ENCODE measurements at regions not wholly inside any gene's neighbourhood (a gene's known extent, or its start where the extent isn't known, plus 50 kb on each side); places are given as distances from the start of the nearest gene placed in this dataset.

- TF ChIP-seq FOXP2 (optimal IDR thresholded peaks at IDR 0.05; ENCODE audit: control extremely low read depth, extremely low read length, insufficient read depth) (no peak), EZH2 (IDR thresholded peaks at IDR 0.05) (no peak), POLR2AphosphoS5 (IDR thresholded peaks at IDR 0.05; ENCODE audit: borderline replicate concordance, low read depth, low read length) (no peak)
- Histone ChIP-seq H3K27ac (no peak overlapping the region), H3K4me3 (no peak overlapping the region), H3K9me3 (ENCODE audit: low read depth, low read length) (no peaks in the 10 kb centered on the region), H3K36me3 (ENCODE audit: insufficient read depth, low read length) (no peaks in the 10 kb centered on the region), H3K9ac (ENCODE audit: insufficient read length) (no peak overlapping the region)
- DNase-seq (ENCODE audit: low read depth, low spot score): no peak
Measured at GRCh38 chr2:176536439-176537133, 267.3 kb downstream of the MTX2 start.

GRCh38 chr2:176537932-176538331 is 268.7 kb downstream of the MTX2 start:
- Histone ChIP-seq H3K4me3 (no peak overlapping the region), H3K27ac (no peak overlapping the region), H3K9me3 (ENCODE audit: low read depth, low read length) (no peaks in the 10 kb centered on the region), H3K36me3 (ENCODE audit: insufficient read depth, low read length) (no peaks in the 10 kb centered on the region), H3K9ac (ENCODE audit: insufficient read length) (no peak overlapping the region)
- TF ChIP-seq POLR2AphosphoS5 (IDR thresholded peaks at IDR 0.05; ENCODE audit: borderline replicate concordance, low read depth, low read length) (no peak), EZH2 (IDR thresholded peaks at IDR 0.05) (no peak)
- no peak for DNase-seq (ENCODE audit: low read depth, low spot score)

GRCh38 chr2:176540995-176541394 is 271.8 kb downstream of the MTX2 start:
- TF ChIP-seq FOXP2 (optimal IDR thresholded peaks at IDR 0.05; ENCODE audit: control extremely low read depth, extremely low read length, insufficient read depth) (no peak), POLR2AphosphoS5 (IDR thresholded peaks at IDR 0.05; ENCODE audit: borderline replicate concordance, low read depth, low read length) (no peak), EZH2 (IDR thresholded peaks at IDR 0.05) (no peak)
- no peak for DNase-seq (ENCODE audit: low read depth, low spot score)
- H3K27ac ChIP-seq: no peak overlapping the region
- no peak overlapping the region for H3K4me3 ChIP-seq
- no peaks in the 10 kb centered on the region for H3K36me3 ChIP-seq (ENCODE audit: insufficient read depth, low read length)
- no peaks in the 10 kb centered on the region for H3K9me3 ChIP-seq (ENCODE audit: low read depth, low read length)
- no peak overlapping the region for H3K9ac ChIP-seq (ENCODE audit: insufficient read length)

GRCh38 chr2:176542476-176542875 is 273.2 kb downstream of the MTX2 start:
- no peak for TF ChIP-seq POLR2AphosphoS5 (IDR thresholded peaks at IDR 0.05; ENCODE audit: borderline replicate concordance, low read depth, low read length)
- no peak for TF ChIP-seq EZH2 (IDR thresholded peaks at IDR 0.05)
- Histone ChIP-seq H3K4me3 (no peak overlapping the region), H3K27ac (no peak overlapping the region), H3K9me3 (ENCODE audit: low read depth, low read length) (no peaks in the 10 kb centered on the region), H3K9ac (ENCODE audit: insufficient read length) (no peak overlapping the region), H3K36me3 (ENCODE audit: insufficient read depth, low read length) (no peaks in the 10 kb centered on the region)
- no peak for DNase-seq (ENCODE audit: low read depth, low spot score)

GRCh38 chr2:176544557-176544956 is 275.3 kb downstream of the MTX2 start:
- no peak overlapping the region for H3K27ac ChIP-seq
- no peaks in the 10 kb centered on the region for H3K36me3 ChIP-seq (ENCODE audit: insufficient read depth, low read length)
- no peak overlapping the region for H3K9ac ChIP-seq (ENCODE audit: insufficient read length)
- DNase-seq (ENCODE audit: low read depth, low spot score): no peak
- TF ChIP-seq POLR2AphosphoS5 (IDR thresholded peaks at IDR 0.05; ENCODE audit: borderline replicate concordance, low read depth, low read length) (no peak), FOXP2 (optimal IDR thresholded peaks at IDR 0.05; ENCODE audit: control extremely low read depth, extremely low read length, insufficient read depth) (no peak), EZH2 (IDR thresholded peaks at IDR 0.05) (no peak)
- no peaks in the 10 kb centered on the region for H3K9me3 ChIP-seq (ENCODE audit: low read depth, low read length)
- no peak overlapping the region for H3K4me3 ChIP-seq

DNA sequence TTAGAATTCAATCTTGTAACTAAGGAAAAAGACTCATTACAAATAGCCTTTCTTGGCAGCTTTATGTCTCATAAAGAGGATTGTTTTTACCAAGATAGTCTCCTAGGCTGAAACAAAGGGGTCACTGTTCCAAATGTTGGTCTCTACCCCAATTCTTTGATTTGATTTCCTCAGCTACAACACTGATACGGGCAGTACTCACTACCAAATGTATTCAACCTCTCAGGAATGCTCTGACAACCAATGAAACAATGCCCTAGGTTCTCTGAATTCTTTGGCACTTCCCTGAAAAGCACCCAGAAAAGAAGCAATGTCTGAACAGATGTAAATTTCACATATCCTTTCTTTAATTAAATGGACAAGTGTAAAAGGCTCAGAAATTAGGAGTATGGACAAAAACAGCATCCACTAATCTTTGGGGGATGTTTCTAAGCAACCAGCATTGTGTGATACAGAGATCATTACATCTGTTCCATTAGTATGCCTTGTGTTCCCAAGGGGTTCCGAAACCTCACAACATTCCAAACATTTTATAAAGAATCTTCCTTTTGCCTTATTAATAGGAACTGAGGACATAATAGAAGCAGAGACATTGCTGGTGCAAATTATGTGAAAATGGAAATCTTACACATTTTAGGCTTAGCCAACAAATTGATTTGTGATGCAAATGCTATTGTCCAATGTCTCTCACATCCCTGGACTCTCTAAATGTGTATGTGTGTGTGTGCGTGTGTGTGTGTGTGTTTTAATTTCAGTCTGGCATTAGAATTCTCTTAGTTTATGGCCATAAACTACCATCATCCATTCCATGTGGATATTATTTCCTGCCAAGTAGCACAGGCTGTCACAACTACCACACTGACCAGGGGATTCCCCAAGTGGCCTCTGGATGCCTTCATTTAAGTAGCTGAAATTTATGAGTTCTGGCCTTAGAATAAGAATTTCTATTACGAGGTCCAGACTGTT is 276.0 kb downstream of the MTX2 start:
- H3K36me3 ChIP-seq (ENCODE audit: insufficient read depth, low read length): no peaks in the 10 kb centered on the region
- DNase-seq (ENCODE audit: low read depth, low spot score): no peak
- no peak overlapping the region for H3K4me3 ChIP-seq
- no peaks in the 10 kb centered on the region for H3K9me3 ChIP-seq (ENCODE audit: low read depth, low read length)
- no peak overlapping the region for H3K27ac ChIP-seq
- TF ChIP-seq POLR2AphosphoS5 (IDR thresholded peaks at IDR 0.05; ENCODE audit: borderline replicate concordance, low read depth, low read length) (no peak), FOXP2 (optimal IDR thresholded peaks at IDR 0.05; ENCODE audit: control extremely low read depth, extremely low read length, insufficient read depth) (no peak), EZH2 (IDR thresholded peaks at IDR 0.05) (no peak)
- H3K9ac ChIP-seq (ENCODE audit: insufficient read length): no peak overlapping the region

- DNase-seq (ENCODE audit: low read depth, low spot score): no peak
- Histone ChIP-seq H3K9ac (ENCODE audit: insufficient read length) (no peak overlapping the region), H3K36me3 (ENCODE audit: insufficient read depth, low read length) (no peaks in the 10 kb centered on the region), H3K27ac (no peak overlapping the region), H3K4me3 (no peak overlapping the region), H3K9me3 (ENCODE audit: low read depth, low read length) (no peaks in the 10 kb centered on the region)
- TF ChIP-seq EZH2 (IDR thresholded peaks at IDR 0.05) (no peak), FOXP2 (optimal IDR thresholded peaks at IDR 0.05; ENCODE audit: control extremely low read depth, extremely low read length, insufficient read depth) (no peak)
Measured at GRCh38 chr2:176546550-176546949, 277.3 kb downstream of the MTX2 start.

GRCh38 chr2:176552501-176553135 is 283.4 kb downstream of the MTX2 start:
- Histone ChIP-seq H3K4me3 (no peak overlapping the region), H3K9me3 (ENCODE audit: low read depth, low read length) (no peaks in the 10 kb centered on the region), H3K9ac (ENCODE audit: insufficient read length) (no peak overlapping the region), H3K36me3 (ENCODE audit: insufficient read depth, low read length) (no peaks in the 10 kb centered on the region), H3K27ac (no peak overlapping the region)
- TF ChIP-seq POLR2AphosphoS5 (IDR thresholded peaks at IDR 0.05; ENCODE audit: borderline replicate concordance, low read depth, low read length) (no peak), EZH2 (IDR thresholded peaks at IDR 0.05) (no peak), FOXP2 (optimal IDR thresholded peaks at IDR 0.05; ENCODE audit: control extremely low read depth, extremely low read length, insufficient read depth) (no peak)
- no peak for DNase-seq (ENCODE audit: low read depth, low spot score)
